IMR-90 (cell line): ENCODE measurements at regions not wholly inside any gene's neighbourhood (a gene's known extent, or its start where the extent isn't known, plus 50 kb on each side); places are given as distances from the start of the nearest gene placed in this dataset.

Experiments used
- MAFK ChIP-seq: IDR thresholded peaks from 2 replicates; pipeline ENCODE4 v1.6.1; 2012; ENCODE audit warnings: low read depth, low read length, improper control_type of control experiment
- NFE2L2 ChIP-seq: fragments of 150-350 bp; IDR thresholded peaks from 2 replicates; pipeline ENCODE4 v1.6.1; 2016; ENCODE audit warnings: low read depth, mild to moderate bottlenecking, low read length
- POLR2A ChIP-seq: IDR thresholded peaks from 2 replicates; pipeline ENCODE4 v1.6.1; 2012; ENCODE audit warnings: mild to moderate bottlenecking, low read depth, low read length
- TF ChIP-seq, protein P1 (sequence below): conservative IDR thresholded peaks from 2 replicates; pipeline ENCODE4 v1.5.1; 2012; ENCODE audit warnings: mild to moderate bottlenecking, low read depth, low read length, improper control_type of control experiment
- TF ChIP-seq, protein P2 (sequence below): fragments of 150-350 bp; IDR thresholded peaks from 2 replicates; pipeline ENCODE4 v1.6.1; 2017; ENCODE audit warnings: mild to moderate bottlenecking, antibody characterized with exemption, low read length, low read depth

DNA sequence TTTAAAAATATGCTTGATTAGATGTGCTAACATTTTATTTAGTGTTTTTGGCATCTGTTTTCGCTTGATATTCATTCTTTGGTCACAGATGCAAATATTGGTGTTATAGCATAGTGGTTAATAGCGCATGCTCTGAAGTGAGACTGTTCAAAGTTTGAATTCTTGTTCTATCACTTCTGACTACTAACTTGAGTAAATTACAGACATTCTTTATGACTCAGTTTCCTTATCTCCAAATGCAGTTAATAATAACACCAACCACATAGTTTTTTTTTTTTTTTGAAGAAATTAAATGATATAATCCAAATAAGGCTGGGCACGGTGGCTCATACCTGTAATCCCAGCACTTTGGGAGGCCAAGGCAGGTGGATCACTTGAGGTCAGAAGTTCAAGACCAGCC is 81.0 kb downstream of the TMX1 start (continued):
- TF ChIP-seq, protein P1, sequence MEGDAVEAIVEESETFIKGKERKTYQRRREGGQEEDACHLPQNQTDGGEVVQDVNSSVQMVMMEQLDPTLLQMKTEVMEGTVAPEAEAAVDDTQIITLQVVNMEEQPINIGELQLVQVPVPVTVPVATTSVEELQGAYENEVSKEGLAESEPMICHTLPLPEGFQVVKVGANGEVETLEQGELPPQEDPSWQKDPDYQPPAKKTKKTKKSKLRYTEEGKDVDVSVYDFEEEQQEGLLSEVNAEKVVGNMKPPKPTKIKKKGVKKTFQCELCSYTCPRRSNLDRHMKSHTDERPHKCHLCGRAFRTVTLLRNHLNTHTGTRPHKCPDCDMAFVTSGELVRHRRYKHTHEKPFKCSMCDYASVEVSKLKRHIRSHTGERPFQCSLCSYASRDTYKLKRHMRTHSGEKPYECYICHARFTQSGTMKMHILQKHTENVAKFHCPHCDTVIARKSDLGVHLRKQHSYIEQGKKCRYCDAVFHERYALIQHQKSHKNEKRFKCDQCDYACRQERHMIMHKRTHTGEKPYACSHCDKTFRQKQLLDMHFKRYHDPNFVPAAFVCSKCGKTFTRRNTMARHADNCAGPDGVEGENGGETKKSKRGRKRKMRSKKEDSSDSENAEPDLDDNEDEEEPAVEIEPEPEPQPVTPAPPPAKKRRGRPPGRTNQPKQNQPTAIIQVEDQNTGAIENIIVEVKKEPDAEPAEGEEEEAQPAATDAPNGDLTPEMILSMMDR: no peak
- TF ChIP-seq NFE2L2 (no peak), POLR2A (no peak), MAFK (no peak)
- TF ChIP-seq, protein P2, sequence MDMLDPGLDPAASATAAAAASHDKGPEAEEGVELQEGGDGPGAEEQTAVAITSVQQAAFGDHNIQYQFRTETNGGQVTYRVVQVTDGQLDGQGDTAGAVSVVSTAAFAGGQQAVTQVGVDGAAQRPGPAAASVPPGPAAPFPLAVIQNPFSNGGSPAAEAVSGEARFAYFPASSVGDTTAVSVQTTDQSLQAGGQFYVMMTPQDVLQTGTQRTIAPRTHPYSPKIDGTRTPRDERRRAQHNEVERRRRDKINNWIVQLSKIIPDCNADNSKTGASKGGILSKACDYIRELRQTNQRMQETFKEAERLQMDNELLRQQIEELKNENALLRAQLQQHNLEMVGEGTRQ: no peak
